Endothelial cell (in vitro differentiated cells): ENCODE measurements at regions not wholly inside any gene's neighbourhood (a gene's known extent, or its start where the extent isn't known, plus 50 kb on each side); places are given as distances from the start of the nearest gene placed in this dataset.

ENCODE experiments used
- DNase-seq: peaks from one replicate; pipeline ENCODE4 v3.0.0; 2021; ENCODE audit warnings: low spot score
- H3K27ac Mint-ChIP-seq: one replicate; pipeline ENCODE4 v1.8.0; 2021; ENCODE audit warnings: mixed read lengths, inconsistent platforms; ENCODE audit not compliant: unreplicated experiment
- H3K27me3 Mint-ChIP-seq: one replicate; pipeline ENCODE4 v1.8.0; 2021; ENCODE audit warnings: mild to moderate bottlenecking, moderate library complexity, mixed read lengths, inconsistent platforms; ENCODE audit not compliant: unreplicated experiment
- H3K36me3 Mint-ChIP-seq: one replicate; pipeline ENCODE4 v1.8.0; 2021; ENCODE audit warnings: mild to moderate bottlenecking, low read depth, mixed read lengths, inconsistent platforms; ENCODE audit not compliant: unreplicated experiment
- H3K4me1 Mint-ChIP-seq: one replicate; pipeline ENCODE4 v1.8.0; 2021; ENCODE audit warnings: mild to moderate bottlenecking, mixed read lengths, inconsistent platforms; ENCODE audit not compliant: unreplicated experiment
- H3K4me3 Mint-ChIP-seq: one replicate; pipeline ENCODE4 v1.8.0; 2021; ENCODE audit warnings: mild to moderate bottlenecking, mixed read lengths, inconsistent platforms; ENCODE audit not compliant: unreplicated experiment
- H3K9me3 Mint-ChIP-seq: one replicate; pipeline ENCODE4 v1.8.0; 2021; ENCODE audit warnings: mixed read lengths, inconsistent platforms; ENCODE audit not compliant: unreplicated experiment
- CTCF ChIP-seq: fragments of 200-600 bp; sonication (generic); IDR thresholded peaks from one replicate; pipeline ENCODE4 v1.5.0; 2021; ENCODE audit warnings: antibody characterized with exemption; ENCODE audit not compliant: unreplicated experiment

- Mint-ChIP-seq H3K36me3 (no peaks in the 10 kb centered on the region), H3K4me1 (no peaks in the 10 kb centered on the region), H3K9me3 (no peaks in the 10 kb centered on the region), H3K4me3 (no peak overlapping the region), H3K27ac (no peak overlapping the region), H3K27me3 (no peaks in the 10 kb centered on the region)
- TF ChIP-seq CTCF, result no peak
- DNase-seq, result no peak
Measured at GRCh38 chr3:147989344-147989743, 580.2 kb downstream of the ZIC1 start.

GRCh38 chr3:148002705-148003205 is 593.6 kb downstream of the ZIC1 start:
- Mint-ChIP-seq H3K4me3 (no peak overlapping the region), H3K9me3 (no peaks in the 10 kb centered on the region), H3K4me1 (no peaks in the 10 kb centered on the region), H3K27me3 (no peaks in the 10 kb centered on the region), H3K27ac (no peak overlapping the region), H3K36me3 (no peaks in the 10 kb centered on the region)
- DNase-seq, result no peak
- TF ChIP-seq CTCF, result no peak

- DNase-seq, result no peak
- no peak overlapping the region for H3K27ac Mint-ChIP-seq
Measured at GRCh38 chr3:148004331-148004730, 595.2 kb downstream of the ZIC1 start.

GRCh38 chr3:148005456-148005855 is 596.3 kb downstream of the ZIC1 start:
- Mint-ChIP-seq H3K4me1 (no peaks in the 10 kb centered on the region), H3K27ac (no peak overlapping the region), H3K4me3 (no peak overlapping the region), H3K9me3 (no peaks in the 10 kb centered on the region), H3K36me3 (no peaks in the 10 kb centered on the region), H3K27me3 (no peaks in the 10 kb centered on the region)
- no peak for DNase-seq
- no peak for TF ChIP-seq CTCF

More at GRCh38 chr3:148004331-148004730, 595.2 kb downstream of the ZIC1 start:
- H3K36me3 Mint-ChIP-seq, result no peaks in the 10 kb centered on the region
- no peaks in the 10 kb centered on the region for H3K9me3 Mint-ChIP-seq
- H3K27me3 Mint-ChIP-seq, result no peaks in the 10 kb centered on the region
- no peaks in the 10 kb centered on the region for H3K4me1 Mint-ChIP-seq
- TF ChIP-seq CTCF, result no peak
- no peak overlapping the region for H3K4me3 Mint-ChIP-seq

- TF ChIP-seq CTCF, result no peak
- no peaks in the 10 kb centered on the region for H3K27me3 Mint-ChIP-seq
- no peaks in the 10 kb centered on the region for H3K36me3 Mint-ChIP-seq
- no peak overlapping the region for H3K27ac Mint-ChIP-seq
- H3K9me3 Mint-ChIP-seq, result no peaks in the 10 kb centered on the region
- no peaks in the 10 kb centered on the region for H3K4me1 Mint-ChIP-seq
- DNase-seq, result no peak
- no peak overlapping the region for H3K4me3 Mint-ChIP-seq
Measured at GRCh38 chr3:148006508-148006907, 597.3 kb downstream of the ZIC1 start.
